C1 segment of cervical spinal cord (tissue), 14 donors: ENCODE measurements at regions not wholly inside any gene's neighbourhood (a gene's known extent, or its start where the extent isn't known, plus 50 kb on each side); places are given as distances from the start of the nearest gene placed in this dataset.

Experiments
- DNase-seq, 14 donors: peaks; one replicate each; lab custom pipeline; 2025; lab: John Stamatoyannopoulos, UW

DNA sequence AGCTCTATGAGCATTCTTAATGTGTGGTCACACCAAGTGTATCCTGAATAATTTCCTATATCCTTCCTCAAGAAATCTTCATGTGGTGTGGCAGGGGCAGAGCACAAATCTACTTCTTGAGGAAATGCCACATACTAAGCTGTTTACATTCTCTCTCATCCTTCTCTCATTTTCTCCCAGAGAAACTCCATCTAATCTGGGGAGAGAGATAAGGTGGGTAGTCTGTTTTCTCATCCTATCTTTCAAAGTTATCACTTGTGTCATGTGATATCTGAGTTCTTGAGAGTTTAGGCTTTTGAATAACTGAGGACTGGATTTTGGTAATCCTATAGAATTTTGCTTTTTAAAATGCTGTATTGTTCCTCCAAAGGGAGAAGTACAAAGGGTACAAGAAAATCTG, 141.9 kb upstream of the LRRC7 start:
- DNase-seq: no peak

DNA sequence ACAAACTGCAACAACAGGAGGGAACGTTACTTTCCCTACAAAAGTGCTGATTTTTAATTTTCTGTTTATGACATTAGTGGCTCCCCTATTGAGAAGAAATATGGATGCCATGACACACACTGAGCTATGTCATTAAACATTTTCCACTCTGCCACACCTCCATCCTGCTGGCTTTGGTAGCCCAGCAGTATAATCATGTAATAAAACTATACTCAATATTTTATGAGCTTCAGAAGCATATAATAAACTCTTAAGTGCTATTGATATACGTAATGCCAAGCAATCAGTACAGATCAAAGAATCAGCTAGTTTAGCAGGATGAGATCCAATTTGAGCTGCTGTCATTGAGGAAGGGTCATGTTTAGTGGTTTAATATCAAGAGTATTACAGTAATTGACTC, 141.3 kb upstream of the LRRC7 start:
- no peak for DNase-seq

DNA sequence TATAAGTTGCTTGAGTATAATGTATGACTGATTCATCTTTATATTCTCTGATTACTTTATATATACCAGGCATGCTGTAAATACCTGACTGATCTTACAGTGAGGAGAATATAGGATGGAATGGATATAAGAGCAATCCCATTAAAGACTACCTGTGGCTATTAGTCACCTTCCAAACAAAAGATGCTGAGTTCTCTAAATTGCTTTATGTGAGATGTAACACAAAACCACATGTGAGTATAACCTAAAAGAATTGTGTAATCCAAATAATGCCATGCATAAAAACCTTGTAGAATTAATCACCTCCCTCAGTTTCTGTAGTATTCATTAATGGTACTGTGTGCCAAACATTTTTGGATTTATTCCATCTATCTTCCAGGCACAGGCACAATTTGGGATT, 134.6 kb upstream of the LRRC7 start:
- no peak for DNase-seq

DNA sequence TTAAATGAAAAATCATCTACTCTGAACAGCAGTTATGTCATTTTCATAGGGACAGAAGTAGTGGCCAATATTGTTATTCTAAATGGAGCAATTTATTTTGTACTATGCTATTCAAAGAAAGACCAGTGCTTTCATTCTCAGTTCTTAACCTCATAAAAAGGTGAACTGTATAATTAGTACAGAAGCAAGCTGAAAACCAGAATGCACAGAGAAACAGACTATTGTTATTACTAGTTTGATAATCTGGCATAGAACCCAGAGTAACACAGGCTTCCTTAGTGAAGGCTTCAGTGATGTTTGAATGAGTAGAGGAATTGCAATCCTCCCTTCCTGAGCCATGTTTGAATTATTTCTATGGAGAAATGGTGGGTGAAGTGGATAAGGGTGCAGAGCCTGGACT, 131.6 kb upstream of the LRRC7 start:
- no peak for DNase-seq

DNA sequence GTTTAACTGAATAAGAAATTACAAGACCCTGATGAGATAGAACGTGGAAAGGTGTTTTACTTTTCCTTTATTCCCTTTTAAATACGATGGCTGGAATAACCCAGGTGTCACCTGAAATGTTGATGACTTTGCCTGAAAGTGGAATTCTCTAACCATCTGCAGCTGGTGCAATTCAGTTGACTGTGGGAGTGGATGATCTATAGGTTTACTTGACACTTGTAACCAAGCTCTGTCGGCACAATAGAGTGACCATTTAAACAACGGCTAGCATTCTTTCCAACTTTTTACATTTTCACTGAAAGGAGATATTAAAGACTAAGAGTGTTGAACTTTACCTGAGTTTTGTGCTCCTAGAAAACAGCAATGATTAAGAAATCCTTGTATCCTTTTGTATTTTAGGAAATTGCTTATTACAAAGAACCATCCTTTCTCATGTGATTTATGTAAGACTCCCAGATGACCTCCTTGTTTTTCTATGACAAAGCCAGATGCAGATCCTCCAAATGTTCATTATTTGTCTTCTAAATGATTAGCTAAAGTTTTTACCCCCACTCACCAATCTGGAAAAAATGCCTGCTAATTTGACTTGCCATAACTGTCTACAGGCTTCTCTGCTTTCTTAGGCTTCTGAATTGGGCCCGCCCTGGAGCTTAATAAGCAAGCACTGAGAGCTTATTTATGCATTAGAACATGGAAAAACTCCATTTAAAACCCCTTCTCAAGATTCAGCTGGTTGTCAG, 129.5 kb upstream of the LRRC7 start:
- no peak for DNase-seq

DNA sequence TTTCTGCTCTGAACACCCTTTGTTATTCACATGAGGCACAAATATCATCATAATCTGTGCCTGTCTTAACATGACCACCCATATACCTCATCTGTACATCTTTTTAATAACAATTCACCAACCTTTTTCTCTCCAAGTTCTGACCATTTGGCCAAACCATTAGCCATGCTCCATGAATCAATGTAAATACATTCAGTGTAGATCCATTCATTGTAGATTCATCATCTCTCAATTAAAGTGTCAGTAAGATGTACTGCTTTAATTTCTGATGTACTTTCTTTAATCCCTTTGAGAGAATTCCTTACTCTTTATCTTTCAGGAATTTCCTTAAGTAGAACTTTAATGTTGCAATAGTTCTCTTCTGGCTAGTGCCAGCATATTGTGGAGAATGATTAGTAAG, 126.2 kb upstream of the LRRC7 start:
- DNase-seq: no peak

DNA sequence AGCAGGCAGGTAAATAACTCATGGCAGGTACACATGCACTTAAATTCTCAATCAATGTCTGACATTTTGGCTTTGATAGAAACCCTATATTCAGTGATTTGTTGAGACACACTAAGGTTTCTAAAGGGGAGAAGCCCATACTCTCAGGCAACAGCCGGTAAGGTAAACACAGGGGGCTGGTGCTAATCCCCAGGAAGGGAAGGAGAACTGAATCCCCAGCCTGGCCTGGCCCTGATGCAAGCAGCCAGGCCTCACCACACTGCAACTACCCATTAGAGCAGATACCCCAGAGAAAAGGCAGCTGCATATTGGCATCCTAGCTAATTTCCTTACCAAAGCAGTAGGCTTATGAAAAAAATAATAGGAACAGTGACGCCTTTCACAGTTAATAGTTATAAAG, 116.5 kb upstream of the LRRC7 start:
- DNase-seq: no peak

DNA sequence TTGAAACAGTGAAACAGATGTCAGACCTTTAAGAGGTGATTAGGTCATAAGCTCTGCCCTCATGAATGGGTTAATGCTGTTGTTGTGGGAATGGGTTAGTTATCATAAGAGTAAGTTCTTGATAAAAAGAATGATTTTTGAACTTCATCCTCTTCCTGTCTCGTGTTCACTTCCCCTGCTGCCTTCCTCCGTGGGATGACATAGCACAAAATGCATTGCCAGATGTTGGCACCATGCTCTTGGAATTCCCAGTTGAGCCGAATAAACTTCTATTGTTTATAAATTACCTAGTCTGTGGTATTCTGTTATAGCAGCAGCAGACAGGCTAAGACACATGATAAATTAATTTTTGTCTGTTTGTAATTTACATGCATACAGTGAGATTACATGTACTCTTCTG, 112.0 kb upstream of the LRRC7 start:
- DNase-seq: no peak

DNA sequence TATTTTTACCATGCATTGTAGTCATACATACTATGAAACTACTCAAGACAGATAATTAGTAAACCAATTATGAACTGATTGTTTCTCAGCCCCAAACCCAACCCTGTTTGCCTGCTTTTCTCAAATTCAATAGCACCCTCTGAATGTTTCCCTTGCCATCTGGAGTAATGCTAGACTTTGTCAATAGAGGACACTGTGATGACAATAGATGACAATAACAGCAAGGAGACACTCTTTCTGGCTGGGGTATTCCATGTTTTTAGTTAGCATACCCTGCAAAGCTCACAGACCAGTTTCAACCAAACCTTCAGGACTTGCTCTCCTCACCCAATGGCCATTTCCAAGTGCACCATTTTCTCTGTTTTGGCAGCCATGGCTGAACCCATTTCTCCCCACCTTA, 108.5 kb upstream of the LRRC7 start:
- no peak for DNase-seq

DNA sequence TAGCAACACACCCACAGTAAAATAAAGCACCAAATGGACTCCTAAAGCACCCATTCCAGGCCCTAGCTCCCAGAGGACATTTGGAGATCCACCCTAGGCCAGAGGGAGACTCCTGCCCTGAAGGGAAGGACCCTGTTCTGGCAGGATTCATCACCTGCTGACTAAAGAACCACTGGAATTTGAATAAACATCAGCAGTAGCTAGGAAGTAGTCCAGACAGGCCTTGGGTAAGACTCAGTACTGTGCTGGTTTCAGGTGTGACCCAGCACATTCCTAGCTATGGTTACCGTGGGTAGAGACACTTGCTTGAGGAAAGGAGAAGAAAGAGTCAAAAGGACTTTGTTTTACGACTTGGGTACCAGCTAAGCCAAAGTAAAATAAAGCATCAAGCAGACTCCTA, 92.7 kb upstream of the LRRC7 start:
- DNase-seq: no peak

DNA sequence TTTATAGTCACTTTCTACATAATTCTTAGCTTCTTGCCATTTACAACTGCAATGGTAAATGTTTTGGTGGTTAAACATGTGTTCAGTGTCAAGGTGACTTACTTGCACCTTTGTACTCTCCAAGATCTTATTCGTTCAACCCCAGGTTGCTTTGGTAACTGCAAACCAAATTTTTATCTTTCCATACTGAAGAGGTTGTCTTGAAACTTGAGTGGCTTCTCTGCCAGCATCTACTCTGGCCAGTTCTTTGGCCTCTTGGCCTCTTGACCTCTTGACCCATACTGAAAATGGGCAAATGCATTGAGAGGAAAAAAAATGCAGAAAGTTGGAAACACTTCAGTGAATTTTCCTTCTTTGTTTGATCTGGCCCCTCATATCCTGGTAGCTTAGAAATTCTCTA, 88.0 kb upstream of the LRRC7 start:
- DNase-seq: no peak

DNA sequence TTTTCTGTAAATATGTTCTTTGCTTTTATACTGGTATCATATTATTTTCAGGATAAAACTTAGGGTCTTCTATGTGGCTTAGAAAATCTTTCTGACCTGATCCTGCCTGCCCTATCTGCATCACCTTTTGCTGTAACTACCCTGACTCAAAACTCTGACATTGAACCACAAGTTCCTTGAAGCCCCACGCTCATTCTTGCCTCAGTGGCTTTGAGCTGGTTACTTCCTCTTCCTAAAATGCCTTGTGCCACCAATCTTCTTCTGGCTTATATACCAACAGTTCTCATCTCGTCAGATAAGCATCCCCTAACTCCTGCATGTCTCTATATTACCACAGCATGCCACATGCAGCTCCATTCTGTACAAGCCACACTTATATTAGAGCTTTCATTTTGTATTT, 84.5 kb upstream of the LRRC7 start:
- no peak for DNase-seq

DNA sequence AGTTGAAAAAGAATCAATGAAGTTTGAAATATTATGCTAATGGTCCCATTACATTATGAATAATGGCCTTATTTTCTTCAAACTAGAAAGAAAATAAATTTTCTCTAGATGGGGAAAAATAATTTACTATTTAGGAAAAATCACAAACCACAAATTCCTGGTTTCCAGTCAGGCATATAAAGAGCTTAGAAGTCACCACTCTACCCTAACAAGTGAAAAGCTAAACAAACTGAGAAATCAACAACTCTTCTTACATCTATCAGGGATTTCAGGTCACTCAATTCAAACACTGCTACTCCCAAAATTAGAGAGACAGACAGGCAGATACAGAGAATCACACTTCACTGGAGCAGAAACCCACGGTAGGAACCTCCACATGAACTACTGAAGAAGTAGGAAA, 82.1 kb upstream of the LRRC7 start:
- no peak for DNase-seq

DNA sequence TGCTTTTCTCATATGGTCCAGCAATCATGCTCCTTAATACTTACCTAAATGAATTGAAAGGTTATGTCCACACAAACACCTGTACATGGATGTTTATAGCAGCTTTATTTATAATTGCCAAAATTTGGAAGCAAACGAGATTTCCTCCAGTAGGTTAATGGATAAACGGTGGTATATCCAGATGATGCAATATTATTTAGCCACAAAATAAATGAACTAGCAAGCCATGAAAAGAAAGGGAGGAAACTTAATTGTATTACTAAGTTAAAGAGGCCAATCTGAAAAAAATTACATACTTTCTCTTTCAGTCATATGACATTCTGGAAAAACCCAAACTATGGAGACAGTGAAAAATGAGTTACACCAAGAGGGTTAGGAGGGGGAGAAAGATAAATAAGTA, 76.3 kb upstream of the LRRC7 start:
- no peak for DNase-seq

DNA sequence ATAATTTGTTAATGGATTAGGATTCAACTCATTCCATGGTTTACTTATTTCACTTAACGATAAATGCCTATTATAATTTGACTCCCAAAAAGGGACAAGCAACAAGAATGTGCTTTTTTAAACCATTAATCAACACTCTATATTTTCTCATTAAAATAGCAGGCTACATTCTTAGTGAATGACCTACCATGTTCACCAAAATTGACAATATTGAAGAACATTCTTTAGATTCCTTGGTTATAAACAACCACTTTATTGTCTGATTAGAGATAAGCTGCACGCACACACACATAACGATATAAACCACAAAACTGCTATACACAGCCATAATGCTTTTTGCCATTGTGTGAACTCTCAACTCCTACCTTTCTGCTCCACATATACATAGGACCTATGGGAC, 75.4 kb upstream of the LRRC7 start:
- DNase-seq: no peak

DNA sequence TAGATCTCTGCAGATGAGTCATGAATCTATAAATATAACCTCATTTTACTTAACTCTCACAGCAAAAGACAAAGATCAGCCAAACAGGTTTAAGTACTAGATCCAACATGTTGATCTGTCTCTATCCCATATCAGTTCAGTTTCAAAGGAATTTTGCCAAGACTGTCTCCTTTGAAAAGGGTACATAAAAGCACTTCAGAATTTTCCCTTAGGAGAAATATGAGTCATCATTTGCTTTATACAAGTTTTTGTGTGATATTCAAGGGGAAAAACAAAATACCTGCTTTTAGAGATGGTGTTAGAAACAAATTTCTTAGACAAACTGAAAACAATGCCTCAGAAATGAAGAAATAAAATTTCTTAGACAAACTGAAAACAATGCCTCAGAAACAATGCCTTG, 73.5 kb upstream of the LRRC7 start:
- DNase-seq: no peak

DNA sequence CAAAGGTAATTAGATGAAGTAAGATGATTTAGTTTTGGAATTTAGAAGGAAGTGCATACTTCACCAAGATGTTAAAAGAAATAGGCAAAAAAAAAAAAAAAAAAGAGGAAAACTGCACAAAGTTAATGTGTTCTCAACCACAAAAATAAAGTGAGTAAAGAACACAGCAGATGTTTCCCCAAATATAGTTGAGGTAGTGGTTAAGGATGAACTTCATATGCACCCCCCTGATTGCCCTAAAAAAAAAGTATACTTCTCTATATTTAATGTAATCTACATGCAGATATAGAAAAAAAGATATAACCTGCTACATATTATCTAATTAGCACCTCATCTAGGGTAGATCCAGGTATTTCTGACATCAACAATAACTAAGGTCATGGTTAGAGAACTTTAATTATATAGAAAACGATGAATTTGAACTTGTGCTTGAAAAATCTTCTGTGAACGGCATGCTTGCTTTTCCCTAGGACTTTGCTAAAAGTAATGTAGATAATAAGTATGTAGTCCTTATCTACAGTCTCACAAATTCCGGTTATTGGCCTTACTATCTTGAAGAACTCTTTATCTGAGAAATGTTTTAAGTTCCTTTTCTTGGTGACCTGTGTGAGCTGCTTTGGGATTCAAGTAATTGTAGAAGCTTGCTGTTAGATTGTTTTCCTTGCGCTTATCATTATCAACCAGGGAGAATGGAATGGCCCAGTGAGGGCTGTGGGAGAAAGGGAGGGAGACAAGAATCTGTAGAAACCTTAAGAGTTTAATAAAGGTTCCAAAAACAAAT, 70.1 kb upstream of the LRRC7 start:
- no peak for DNase-seq

DNA sequence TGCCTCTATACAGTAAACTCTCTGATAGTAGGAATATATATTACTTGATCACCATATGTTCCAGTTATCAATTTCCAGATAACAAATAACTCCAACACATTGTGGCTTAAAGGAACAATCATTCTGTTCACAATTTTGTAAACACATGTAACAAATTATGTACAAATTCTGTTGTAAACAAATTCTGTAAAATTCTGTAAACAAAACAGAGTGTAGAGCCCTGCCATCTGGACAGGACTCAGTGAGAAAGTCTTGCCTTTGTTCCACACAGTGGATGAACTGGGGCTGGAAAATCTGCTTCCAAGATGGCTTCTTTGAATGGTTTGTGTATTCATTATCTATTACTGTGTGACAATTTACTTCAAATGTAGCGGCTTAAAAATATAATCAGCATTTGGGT, 69.0 kb upstream of the LRRC7 start:
- no peak for DNase-seq

DNA sequence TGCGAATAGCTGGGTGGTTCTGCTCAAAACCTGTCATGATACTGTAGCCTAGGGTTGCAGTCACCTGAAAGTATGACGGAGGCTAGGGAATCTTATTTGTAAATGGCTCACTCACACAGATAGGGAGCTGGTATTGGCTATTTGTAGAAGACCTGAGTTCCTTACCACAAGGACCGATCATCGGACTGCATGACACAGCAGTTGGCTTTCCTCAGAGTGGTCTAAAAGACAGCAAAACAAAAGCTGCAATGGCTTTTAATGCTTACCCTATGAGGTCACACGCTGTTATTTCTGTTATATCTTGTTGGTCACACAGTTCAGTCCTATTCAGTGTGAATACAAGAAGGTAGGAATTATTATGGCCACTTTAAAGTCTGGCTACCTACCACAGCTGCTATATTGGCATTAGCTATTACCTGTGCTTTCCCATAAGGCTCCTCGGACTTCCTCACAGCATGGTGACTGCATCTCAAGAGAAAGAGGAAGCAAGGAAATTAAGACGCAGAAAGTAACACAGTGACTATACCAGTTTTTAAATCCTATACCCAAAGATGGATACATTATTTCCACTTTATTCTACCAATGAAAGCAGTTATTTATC, 68.4 kb upstream of the LRRC7 start:
- no peak for DNase-seq

DNA sequence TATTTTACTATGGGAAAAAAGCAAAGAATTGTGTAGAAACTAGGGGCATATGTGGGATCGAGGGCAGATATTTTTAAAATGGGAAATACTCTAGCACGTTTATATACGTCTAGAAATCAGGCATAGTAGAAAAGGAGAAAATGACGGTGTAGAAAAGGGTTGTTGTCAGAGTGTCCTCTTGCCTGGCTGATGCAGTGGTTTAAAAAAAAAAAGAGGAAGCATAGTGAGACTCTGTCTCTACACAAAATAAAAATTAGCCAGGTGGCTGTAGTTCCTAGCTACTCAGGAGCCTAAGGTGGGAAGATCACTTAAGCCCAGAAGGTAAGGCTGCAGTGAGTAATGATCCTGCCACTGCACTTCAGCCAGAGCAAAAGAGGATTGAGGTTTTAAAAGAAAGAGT, 64.7 kb upstream of the LRRC7 start:
- no peak for DNase-seq

DNA sequence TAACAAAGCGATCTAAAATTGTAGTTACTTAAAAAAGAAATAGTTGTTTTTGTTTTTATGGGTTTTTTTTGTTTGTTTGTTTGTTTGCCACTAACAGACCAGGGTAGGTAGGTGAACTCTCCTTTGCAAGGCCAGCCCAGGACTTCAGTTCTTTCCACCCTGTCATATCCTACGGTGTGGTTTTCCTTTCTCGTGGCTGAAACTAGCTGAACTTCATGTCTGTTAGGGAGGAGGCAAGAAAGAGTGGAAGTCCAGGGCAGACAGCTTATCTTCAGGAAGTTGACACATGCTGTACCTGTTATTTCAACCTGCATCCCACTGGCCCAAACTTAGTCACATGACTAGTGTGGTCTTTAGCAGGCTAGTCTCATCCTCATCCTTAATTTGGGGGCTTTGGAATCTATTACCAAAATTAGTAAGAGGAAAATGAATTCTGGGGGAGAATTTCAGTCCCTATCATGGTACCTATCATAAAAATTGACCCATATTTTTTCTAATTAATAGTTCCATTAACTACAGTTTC, 62.9 kb upstream of the LRRC7 start:
- DNase-seq: no peak

DNA sequence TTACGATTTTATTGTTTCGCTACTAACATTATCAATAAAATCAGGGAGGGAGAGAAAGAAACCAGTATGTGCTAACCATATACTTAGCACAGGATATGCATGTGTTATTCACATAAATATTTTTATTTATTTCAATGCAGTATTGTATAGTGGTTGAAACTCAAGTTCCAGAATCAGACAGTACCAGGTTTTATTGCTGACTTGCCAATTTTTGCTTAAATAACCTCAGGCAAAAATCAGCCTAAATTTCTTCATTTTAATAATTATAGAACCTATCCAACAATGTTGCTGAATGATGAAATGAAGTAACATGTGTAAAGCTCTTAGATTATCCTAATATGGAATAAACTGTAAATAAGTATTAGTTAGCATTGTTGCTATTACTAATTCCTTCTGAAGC, 61.4 kb upstream of the LRRC7 start:
- no peak for DNase-seq

DNA sequence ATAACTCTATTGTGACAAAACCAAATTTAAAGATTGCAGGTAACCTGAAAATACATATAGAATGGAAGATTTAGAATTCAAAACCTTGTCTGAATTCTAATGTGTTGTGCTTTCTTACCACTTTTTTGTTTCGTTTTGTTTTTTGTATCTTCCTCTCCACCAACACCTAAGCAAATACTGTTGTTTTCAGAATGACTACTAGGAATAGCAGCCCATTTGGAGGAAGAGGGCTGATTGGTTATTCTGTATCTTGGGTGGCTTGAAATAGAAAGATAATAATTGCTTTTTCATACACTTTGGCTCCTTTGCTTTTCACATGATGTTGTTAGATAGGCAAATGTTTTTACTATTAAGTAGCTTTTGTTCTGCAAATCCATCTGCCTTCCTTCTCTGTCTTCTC, 61.0 kb upstream of the LRRC7 start:
- no peak for DNase-seq
